ENCODE measurements at regions not wholly inside any gene's neighbourhood (a gene's known extent, or its start where the extent isn't known, plus 50 kb on each side); places are given as distances from the start of the nearest gene placed in this dataset.

DNA sequence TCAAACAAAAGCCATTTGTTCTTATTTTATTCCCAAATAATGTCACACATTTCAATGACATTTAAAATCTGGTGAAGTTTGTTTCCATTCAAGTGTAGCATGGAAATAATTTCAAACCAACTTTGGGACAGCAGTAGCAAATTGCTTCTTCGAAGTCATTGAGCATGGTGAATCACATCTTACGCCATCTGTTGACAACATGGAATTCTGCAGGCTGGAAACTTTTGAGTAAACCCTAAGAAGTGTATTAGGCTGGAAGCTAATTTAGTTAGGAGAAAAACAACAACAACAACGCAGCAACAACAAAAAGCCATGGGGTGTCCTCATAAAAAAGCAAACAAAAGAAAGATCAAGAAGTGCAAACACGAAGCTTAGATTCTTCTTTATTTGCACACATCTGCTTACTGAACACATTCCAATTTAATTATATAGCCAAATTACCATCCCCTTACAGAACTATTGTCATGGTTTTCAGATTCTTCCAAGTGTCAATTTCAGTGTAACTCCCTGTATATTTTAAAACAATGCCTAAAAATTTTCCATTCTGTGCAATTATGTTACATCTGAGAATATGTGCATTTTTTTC, 659.0 kb upstream of the CDH7 start:
- TF ChIP-seq, protein P1, sequence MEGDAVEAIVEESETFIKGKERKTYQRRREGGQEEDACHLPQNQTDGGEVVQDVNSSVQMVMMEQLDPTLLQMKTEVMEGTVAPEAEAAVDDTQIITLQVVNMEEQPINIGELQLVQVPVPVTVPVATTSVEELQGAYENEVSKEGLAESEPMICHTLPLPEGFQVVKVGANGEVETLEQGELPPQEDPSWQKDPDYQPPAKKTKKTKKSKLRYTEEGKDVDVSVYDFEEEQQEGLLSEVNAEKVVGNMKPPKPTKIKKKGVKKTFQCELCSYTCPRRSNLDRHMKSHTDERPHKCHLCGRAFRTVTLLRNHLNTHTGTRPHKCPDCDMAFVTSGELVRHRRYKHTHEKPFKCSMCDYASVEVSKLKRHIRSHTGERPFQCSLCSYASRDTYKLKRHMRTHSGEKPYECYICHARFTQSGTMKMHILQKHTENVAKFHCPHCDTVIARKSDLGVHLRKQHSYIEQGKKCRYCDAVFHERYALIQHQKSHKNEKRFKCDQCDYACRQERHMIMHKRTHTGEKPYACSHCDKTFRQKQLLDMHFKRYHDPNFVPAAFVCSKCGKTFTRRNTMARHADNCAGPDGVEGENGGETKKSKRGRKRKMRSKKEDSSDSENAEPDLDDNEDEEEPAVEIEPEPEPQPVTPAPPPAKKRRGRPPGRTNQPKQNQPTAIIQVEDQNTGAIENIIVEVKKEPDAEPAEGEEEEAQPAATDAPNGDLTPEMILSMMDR (IDR thresholded peaks at IDR 0.05): peak; percentile 14; the same call in 1 of the 3 replicates
- TF ChIP-seq ESRRA (IDR thresholded peaks at IDR 0.05; ENCODE audit: borderline replicate concordance, low read length): no peak
- no peak for TF ChIP-seq RFX5 (IDR thresholded peaks at IDR 0.05)
